ENCODE measurements at regions not wholly inside any gene's neighbourhood (a gene's known extent, or its start where the extent isn't known, plus 50 kb on each side); places are given as distances from the start of the nearest gene placed in this dataset.

- no peak for DNase-seq (ENCODE audit: low spot score)
- no peak for TF ChIP-seq CTCF (IDR thresholded peaks at IDR 0.05; ENCODE audit: extremely low read depth, missing control alignments)
Observed at GRCh38 chr15:31782016-31782783, 248.1 kb upstream of the CHRNA7 start.

- TF ChIP-seq CTCF (IDR thresholded peaks at IDR 0.05; ENCODE audit: extremely low read depth, missing control alignments), result no peak
- no peak for DNase-seq (ENCODE audit: low spot score)
Observed at GRCh38 chr15:31782951-31783350, 247.4 kb upstream of the CHRNA7 start.

GRCh38 chr15:31786360-31786759, 244.0 kb upstream of the CHRNA7 start:
- DNase-seq (ENCODE audit: low spot score), result no peak
- no peak for TF ChIP-seq CTCF (IDR thresholded peaks at IDR 0.05; ENCODE audit: extremely low read depth, missing control alignments)

GRCh38 chr15:31788104-31788503, 242.2 kb upstream of the CHRNA7 start:
- no peak for TF ChIP-seq CTCF (IDR thresholded peaks at IDR 0.05; ENCODE audit: extremely low read depth, missing control alignments)
- DNase-seq (ENCODE audit: low spot score), result no peak

- DNase-seq (ENCODE audit: low spot score), result no peak
- TF ChIP-seq CTCF (IDR thresholded peaks at IDR 0.05; ENCODE audit: extremely low read depth, missing control alignments), result no peak
Observed at GRCh38 chr15:31792611-31793199, 237.6 kb upstream of the CHRNA7 start.

GRCh38 chr15:31799319-31799714, 231.0 kb upstream of the CHRNA7 start:
- no peak for DNase-seq (ENCODE audit: low spot score)
- TF ChIP-seq CTCF (IDR thresholded peaks at IDR 0.05; ENCODE audit: extremely low read depth, missing control alignments), result no peak

- DNase-seq (ENCODE audit: low spot score), result peak; percentile 33
- no peak for TF ChIP-seq CTCF (IDR thresholded peaks at IDR 0.05; ENCODE audit: extremely low read depth, missing control alignments)
Observed at GRCh38 chr15:31799715-31800321, 230.5 kb upstream of the CHRNA7 start.

Measured in GM20000 (cell line).